PFSK-1 (cell line): ENCODE measurements at regions not wholly inside any gene's neighbourhood (a gene's known extent, or its start where the extent isn't known, plus 50 kb on each side); places are given as distances from the start of the nearest gene placed in this dataset.

ENCODE experiments used
- FOXP2 ChIP-seq: optimal IDR thresholded peaks from 2 replicates; pipeline ENCODE3; 2011; ENCODE audit warnings: borderline replicate concordance, control low read depth, inconsistent platforms; ENCODE audit not compliant: insufficient read depth; ENCODE audit errors: extremely low read length, extremely low read depth
- POLR2AphosphoS5 ChIP-seq: IDR thresholded peaks from 2 replicates; pipeline ENCODE4 v1.6.1; 2012; ENCODE audit warnings: low read depth, mild to moderate bottlenecking, control low read depth, low read length, moderate library complexity
- SIN3A ChIP-seq: IDR thresholded peaks from 2 replicates; pipeline ENCODE4 v1.6.1; 2012; ENCODE audit warnings: mild to moderate bottlenecking, low read length, moderate library complexity, borderline replicate concordance; ENCODE audit not compliant: insufficient read depth
- TAF1 ChIP-seq: IDR thresholded peaks from 2 replicates; pipeline ENCODE4 v1.6.1; 2012; ENCODE audit warnings: low read length, control low read depth, borderline replicate concordance; ENCODE audit not compliant: insufficient read depth
- TF ChIP-seq, protein P1 (sequence below), 2 experiments: IDR thresholded peaks; 2 replicates each; pipeline versions ENCODE4 v1.6.1 to v1.8.0; 2011 to 2012; ENCODE audit warnings: low read depth in 2 of 2, low read length in 2 of 2, control low read depth in 1 of 2, inconsistent platforms in 1 of 2, mild to moderate bottlenecking in 1 of 2, moderate library complexity in 1 of 2; ENCODE audit not compliant: insufficient read depth in 1 of 2

DNA sequence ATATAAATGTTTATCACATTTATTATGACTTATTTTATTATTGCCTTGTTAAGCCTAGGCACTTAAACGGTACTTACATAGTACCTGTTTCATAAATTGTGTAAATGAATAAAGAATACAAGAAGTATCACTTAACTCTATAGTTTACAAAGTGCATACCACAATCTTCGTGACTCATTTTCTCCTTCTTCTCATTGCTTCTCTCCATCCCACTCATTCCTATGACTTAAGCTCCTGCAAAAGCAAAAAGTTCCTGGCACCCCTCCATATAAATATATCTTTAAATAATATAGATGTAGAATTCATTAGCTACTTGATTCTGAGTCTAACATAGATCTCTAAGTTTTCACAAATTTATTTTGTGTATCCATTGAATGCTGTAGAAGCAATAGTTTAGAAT is 1382.0 kb upstream of the CELF2 start:
- TF ChIP-seq POLR2AphosphoS5 (no peak), TAF1 (no peak), SIN3A (no peak), FOXP2 (no peak)
- TF ChIP-seq, protein P1, sequence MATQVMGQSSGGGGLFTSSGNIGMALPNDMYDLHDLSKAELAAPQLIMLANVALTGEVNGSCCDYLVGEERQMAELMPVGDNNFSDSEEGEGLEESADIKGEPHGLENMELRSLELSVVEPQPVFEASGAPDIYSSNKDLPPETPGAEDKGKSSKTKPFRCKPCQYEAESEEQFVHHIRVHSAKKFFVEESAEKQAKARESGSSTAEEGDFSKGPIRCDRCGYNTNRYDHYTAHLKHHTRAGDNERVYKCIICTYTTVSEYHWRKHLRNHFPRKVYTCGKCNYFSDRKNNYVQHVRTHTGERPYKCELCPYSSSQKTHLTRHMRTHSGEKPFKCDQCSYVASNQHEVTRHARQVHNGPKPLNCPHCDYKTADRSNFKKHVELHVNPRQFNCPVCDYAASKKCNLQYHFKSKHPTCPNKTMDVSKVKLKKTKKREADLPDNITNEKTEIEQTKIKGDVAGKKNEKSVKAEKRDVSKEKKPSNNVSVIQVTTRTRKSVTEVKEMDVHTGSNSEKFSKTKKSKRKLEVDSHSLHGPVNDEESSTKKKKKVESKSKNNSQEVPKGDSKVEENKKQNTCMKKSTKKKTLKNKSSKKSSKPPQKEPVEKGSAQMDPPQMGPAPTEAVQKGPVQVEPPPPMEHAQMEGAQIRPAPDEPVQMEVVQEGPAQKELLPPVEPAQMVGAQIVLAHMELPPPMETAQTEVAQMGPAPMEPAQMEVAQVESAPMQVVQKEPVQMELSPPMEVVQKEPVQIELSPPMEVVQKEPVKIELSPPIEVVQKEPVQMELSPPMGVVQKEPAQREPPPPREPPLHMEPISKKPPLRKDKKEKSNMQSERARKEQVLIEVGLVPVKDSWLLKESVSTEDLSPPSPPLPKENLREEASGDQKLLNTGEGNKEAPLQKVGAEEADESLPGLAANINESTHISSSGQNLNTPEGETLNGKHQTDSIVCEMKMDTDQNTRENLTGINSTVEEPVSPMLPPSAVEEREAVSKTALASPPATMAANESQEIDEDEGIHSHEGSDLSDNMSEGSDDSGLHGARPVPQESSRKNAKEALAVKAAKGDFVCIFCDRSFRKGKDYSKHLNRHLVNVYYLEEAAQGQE (IDR thresholded peaks at IDR 0.05; ENCODE audit: insufficient read depth in 1 of 2, low read depth in 2 of 2, low read length in 2 of 2): no peak

DNA sequence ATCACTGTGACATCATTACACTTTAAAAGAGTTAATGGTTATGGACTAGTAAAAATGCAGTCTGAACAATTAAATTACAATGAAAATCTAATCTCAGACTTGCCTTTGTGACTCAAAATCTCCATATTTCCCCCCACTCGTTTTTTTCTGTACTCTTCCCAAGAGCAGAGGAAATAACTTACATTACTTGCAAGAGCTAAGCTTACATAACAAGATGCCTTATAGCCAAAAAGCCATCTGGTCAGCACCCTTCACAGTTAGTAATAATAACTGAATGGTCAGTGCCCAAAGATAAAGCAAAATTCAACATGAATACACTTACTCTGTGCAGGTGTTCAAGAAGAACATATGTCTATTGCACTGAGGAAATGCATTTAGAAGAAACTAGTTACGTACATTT is 1381.5 kb upstream of the CELF2 start:
- TF ChIP-seq POLR2AphosphoS5 (no peak), SIN3A (no peak), FOXP2 (no peak), TAF1 (no peak)
- TF ChIP-seq, protein P1 (IDR thresholded peaks at IDR 0.05; ENCODE audit: insufficient read depth in 1 of 2, low read depth in 2 of 2, low read length in 2 of 2): no peak

DNA sequence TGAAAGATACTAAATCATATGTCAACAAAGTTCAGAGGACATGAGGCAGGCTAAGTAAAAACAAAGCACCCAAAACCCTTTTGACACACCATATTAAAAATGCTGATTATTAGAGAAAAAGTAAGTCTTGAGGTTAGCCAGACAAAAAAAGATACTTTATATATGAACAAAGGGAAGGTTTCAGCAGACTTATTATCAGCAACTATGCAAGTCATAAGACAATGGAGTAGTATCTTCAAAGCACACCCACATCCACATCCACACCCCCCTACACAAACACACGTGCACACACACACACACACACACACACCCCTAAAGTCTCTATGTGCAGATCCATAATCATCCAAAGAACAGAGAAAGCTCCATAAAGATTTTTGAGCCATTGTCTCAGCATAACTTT is 1373.9 kb upstream of the CELF2 start:
- TF ChIP-seq FOXP2 (no peak), SIN3A (no peak), POLR2AphosphoS5 (no peak), TAF1 (no peak)
- TF ChIP-seq, protein P1 (IDR thresholded peaks at IDR 0.05; ENCODE audit: insufficient read depth in 1 of 2, low read depth in 2 of 2, low read length in 2 of 2): no peak

DNA sequence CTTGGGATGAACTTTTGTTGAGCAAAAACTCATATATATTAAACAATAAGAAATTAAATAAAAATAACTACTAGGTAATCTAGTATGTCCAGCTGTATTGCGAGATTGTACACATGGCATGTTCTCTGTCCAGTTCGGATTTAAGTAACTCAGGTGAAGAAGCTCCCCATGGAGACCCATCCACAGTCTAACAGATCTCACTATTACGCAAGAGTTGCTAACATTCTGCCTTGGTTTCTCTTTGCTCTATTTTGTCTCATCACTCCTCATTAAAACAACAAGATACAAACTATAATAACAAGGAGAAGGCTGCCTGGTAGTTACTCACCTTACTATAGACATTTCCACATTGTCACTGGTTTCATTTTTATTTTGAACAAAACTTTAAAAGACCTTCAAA is 1372.3 kb upstream of the CELF2 start:
- no peak for TF ChIP-seq POLR2AphosphoS5
- TF ChIP-seq SIN3A: no peak
- TF ChIP-seq FOXP2: no peak
- TF ChIP-seq, protein P1 (IDR thresholded peaks at IDR 0.05; ENCODE audit: insufficient read depth in 1 of 2, low read depth in 2 of 2, low read length in 2 of 2): no peak
- no peak for TF ChIP-seq TAF1

DNA sequence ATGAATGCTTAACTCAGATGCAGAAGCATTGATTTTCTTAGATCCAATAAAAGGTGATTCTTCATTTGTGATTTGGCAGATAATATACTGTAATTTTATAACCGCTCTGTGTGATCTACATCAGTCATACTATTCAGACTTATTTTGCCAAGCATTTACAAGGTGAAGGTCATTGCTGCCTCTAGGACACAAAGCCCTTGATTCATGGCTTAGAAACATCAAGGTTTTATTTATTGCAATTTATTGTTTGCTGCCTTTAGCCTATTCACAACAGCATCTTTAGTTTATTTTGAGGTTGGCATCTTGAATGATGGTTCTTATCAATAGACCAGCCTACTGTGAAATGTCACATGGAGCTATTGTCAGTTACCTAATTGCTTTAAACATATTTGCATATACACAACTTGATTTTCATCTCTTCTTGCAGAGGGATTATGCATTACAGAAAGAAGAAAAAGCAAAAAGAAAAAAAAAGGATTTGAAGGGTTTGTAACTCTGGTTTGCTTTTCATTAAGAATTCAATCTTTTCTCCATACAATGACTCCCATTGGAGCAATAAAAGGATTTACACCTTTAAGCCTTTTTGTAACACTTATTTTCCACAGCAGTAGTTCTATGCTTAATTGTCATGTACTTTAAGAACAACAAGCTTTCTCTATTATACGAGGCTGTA is 1371.6 kb upstream of the CELF2 start:
- no peak for TF ChIP-seq SIN3A
- TF ChIP-seq, protein P1 (IDR thresholded peaks at IDR 0.05; ENCODE audit: insufficient read depth in 1 of 2, low read depth in 2 of 2, low read length in 2 of 2): no peak
- no peak for TF ChIP-seq TAF1
- TF ChIP-seq FOXP2: no peak
